ENCODE measurements at regions not wholly inside any gene's neighbourhood (a gene's known extent, or its start where the extent isn't known, plus 50 kb on each side); places are given as distances from the start of the nearest gene placed in this dataset.

- no peak for TF ChIP-seq CTCF (IDR thresholded peaks at IDR 0.05; ENCODE audit: poor library complexity)
- no peak for TF ChIP-seq EZH2 (IDR thresholded peaks at IDR 0.05; ENCODE audit: borderline replicate concordance)
- no peak for TF ChIP-seq EZH2phosphoT487 (IDR thresholded peaks at IDR 0.05; ENCODE audit: low read depth, severe bottlenecking, unreplicated experiment)
Observed at GRCh38 chr6:94245395-94245794, 826.0 kb upstream of the EPHA7 start.
